Central memory CD4-positive, alpha-beta T cell (primary cell): ENCODE measurements at regions not wholly inside any gene's neighbourhood (a gene's known extent, or its start where the extent isn't known, plus 50 kb on each side); places are given as distances from the start of the nearest gene placed in this dataset.

Experiments
- DNase-seq: peaks from one replicate; pipeline ENCODE4 v3.0.0; 2022

- no peak for DNase-seq
Observed at GRCh38 chr2:40507432-40507831, 55.5 kb upstream of the SLC8A1 start.

- no peak for DNase-seq
Observed at GRCh38 chr2:40510304-40510703, 58.4 kb upstream of the SLC8A1 start.

- no peak for DNase-seq
Observed at GRCh38 chr2:40511661-40512213, 59.8 kb upstream of the SLC8A1 start.

GRCh38 chr2:40512256-40512655, 60.4 kb upstream of the SLC8A1 start:
- no peak for DNase-seq

GRCh38 chr2:40513201-40513600, 61.3 kb upstream of the SLC8A1 start:
- DNase-seq: no peak

GRCh38 chr2:40516604-40517003, 64.7 kb upstream of the SLC8A1 start:
- no peak for DNase-seq

GRCh38 chr2:40528564-40528963, 76.7 kb upstream of the SLC8A1 start:
- no peak for DNase-seq

- DNase-seq: no peak
Observed at GRCh38 chr2:40531359-40531758, 79.5 kb upstream of the SLC8A1 start.

GRCh38 chr2:40534528-40534927, 82.6 kb upstream of the SLC8A1 start:
- no peak for DNase-seq

GRCh38 chr2:40535972-40536371, 84.1 kb upstream of the SLC8A1 start:
- DNase-seq: no peak

- DNase-seq: no peak
Observed at GRCh38 chr2:40540026-40540425, 88.1 kb upstream of the SLC8A1 start.

GRCh38 chr2:40543381-40543780, 91.5 kb upstream of the SLC8A1 start:
- no peak for DNase-seq

- DNase-seq: no peak
Observed at GRCh38 chr2:40544072-40544471, 92.2 kb upstream of the SLC8A1 start.

GRCh38 chr2:40545645-40546044, 93.8 kb upstream of the SLC8A1 start:
- no peak for DNase-seq

- no peak for DNase-seq
Observed at GRCh38 chr2:40546439-40547191, 94.7 kb upstream of the SLC8A1 start.

- no peak for DNase-seq
Observed at GRCh38 chr2:40548521-40548920, 96.6 kb upstream of the SLC8A1 start.

- DNase-seq: no peak
Observed at GRCh38 chr2:40550085-40550484, 98.2 kb upstream of the SLC8A1 start.

GRCh38 chr2:40551081-40551480, 99.2 kb upstream of the SLC8A1 start:
- no peak for DNase-seq

GRCh38 chr2:40554665-40555294, 102.9 kb upstream of the SLC8A1 start:
- no peak for DNase-seq

- DNase-seq: no peak
Observed at GRCh38 chr2:40556293-40556692, 104.4 kb upstream of the SLC8A1 start.

GRCh38 chr2:40556739-40557138, 104.8 kb upstream of the SLC8A1 start:
- no peak for DNase-seq

GRCh38 chr2:40558761-40559160, 106.9 kb upstream of the SLC8A1 start:
- no peak for DNase-seq

- DNase-seq: no peak
Observed at GRCh38 chr2:40559175-40559574, 107.3 kb upstream of the SLC8A1 start.

GRCh38 chr2:40564184-40564583, 112.3 kb upstream of the SLC8A1 start:
- no peak for DNase-seq
